ENCODE measurements at regions not wholly inside any gene's neighbourhood (a gene's known extent, or its start where the extent isn't known, plus 50 kb on each side); places are given as distances from the start of the nearest gene placed in this dataset.

DNA sequence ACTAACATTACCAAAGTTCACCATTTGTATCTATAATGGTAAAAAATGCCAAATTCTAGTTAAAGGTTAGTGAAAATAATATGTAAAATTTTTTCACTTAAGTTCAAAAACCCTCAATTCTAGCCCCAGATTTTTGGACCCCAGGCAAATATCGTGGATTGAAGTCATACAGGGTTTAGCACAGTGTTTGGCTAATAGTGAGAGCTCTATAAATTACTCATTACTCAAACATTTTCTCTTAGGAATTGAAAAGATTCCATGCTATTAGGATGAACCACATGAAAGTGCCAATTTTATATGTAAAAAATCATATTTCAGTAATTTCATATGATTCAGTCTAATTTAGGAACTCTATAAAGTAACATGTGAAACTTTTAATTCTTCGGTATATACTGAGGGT lies 170.3 kb upstream of the PREP start:
- H3K9me2 ChIP-seq (ENCODE audit: insufficient read depth): no peaks in the 10 kb centered on the region
- no peak for TF ChIP-seq EZH2 (IDR thresholded peaks at IDR 0.05; ENCODE audit: low read depth)
- TF ChIP-seq, protein P1, sequence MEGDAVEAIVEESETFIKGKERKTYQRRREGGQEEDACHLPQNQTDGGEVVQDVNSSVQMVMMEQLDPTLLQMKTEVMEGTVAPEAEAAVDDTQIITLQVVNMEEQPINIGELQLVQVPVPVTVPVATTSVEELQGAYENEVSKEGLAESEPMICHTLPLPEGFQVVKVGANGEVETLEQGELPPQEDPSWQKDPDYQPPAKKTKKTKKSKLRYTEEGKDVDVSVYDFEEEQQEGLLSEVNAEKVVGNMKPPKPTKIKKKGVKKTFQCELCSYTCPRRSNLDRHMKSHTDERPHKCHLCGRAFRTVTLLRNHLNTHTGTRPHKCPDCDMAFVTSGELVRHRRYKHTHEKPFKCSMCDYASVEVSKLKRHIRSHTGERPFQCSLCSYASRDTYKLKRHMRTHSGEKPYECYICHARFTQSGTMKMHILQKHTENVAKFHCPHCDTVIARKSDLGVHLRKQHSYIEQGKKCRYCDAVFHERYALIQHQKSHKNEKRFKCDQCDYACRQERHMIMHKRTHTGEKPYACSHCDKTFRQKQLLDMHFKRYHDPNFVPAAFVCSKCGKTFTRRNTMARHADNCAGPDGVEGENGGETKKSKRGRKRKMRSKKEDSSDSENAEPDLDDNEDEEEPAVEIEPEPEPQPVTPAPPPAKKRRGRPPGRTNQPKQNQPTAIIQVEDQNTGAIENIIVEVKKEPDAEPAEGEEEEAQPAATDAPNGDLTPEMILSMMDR (conservative IDR thresholded peaks at IDR 0.05): no peak
- H3K79me2 ChIP-seq (ENCODE audit: low read depth): no peaks in the 10 kb centered on the region
- H2AFZ ChIP-seq: no peak overlapping the region
- no peak overlapping the region for H3K4me2 ChIP-seq
- no peak overlapping the region for H3K27ac ChIP-seq
- H3K9me3 ChIP-seq (ENCODE audit: insufficient read depth, low read depth): no peaks in the 10 kb centered on the region
- no TSS peak for BruUV-seq (replicated peaks)
- H3K4me1 ChIP-seq (replicated peaks; ENCODE audit: insufficient read depth): no peaks in the 10 kb centered on the region
- intact Hi-C loops (cut with micrococcal nuclease; ENCODE audit: unreplicated experiment): no loop called here
- no peaks in the 10 kb centered on the region for H3K36me3 ChIP-seq (ENCODE audit: low read depth)
- DNase-seq: no peak
- no peaks in the 10 kb centered on the region for H3K27me3 ChIP-seq (ENCODE audit: insufficient read depth, low read depth)
- ChIA-PET CTCF (no interaction called here), POLR2A (ENCODE audit: unreplicated experiment) (interaction anchor here (0.7 kb wide), 1 partner anchor 53 kb away, joined by 3 read pairs; no protein-coding TSS in a partner anchor)
- no peaks in the 10 kb centered on the region for H3F3A ChIP-seq (ENCODE audit: insufficient read depth, low read depth)
- no peak overlapping the region for H3K4me3 ChIP-seq
- H4K20me1 ChIP-seq (ENCODE audit: insufficient read depth): no peaks in the 10 kb centered on the region

DNA sequence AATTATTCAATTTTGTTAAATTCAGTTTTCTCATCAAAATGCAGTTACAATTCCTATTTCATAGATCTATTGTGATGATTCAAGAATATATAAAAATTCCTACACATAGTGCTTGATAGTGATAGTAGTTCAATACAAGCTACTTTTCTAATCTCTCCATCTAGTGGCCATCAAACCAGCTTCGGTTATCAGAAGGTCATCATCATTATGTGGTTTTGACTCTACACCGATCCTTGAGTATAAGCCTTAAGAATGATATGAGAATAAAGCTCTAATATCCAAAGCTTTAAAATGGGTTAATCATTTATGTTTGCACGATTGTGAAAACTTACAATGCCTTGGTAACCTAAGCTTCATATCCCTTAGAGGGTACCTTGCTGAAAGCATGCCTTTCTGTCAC lies 167.5 kb upstream of the PREP start:
- CTCF ChIA-PET: no interaction called here
- BruUV-seq (replicated peaks): no TSS peak

DNA sequence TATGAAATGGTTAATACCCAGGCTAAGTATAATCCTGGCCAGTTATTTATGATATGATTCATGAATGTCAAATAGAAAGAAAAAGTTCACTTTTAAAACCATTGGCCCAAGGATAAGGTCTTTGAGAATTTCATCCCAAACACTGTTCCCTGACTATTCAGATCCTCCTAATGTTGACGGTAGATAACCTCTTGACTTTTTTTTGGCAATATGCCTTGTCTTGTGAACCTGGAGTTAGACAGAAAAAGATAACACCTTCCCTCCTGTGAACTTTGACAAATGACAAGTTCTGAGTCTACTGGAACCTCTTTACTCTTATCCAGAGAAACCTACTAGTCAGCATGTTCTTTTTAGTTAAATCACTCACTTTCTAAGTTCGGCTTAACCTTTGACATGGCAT lies 166.8 kb upstream of the PREP start:
- TF ChIP-seq EZH2 (IDR thresholded peaks at IDR 0.05; ENCODE audit: low read depth): no peak
- TF ChIP-seq, protein P1 (conservative IDR thresholded peaks at IDR 0.05): no peak
- CTCF ChIA-PET: no interaction called here

More for the DNA sequence above, 167.5 kb upstream of the PREP start:
- Histone ChIP-seq H3K4me1 (replicated peaks; ENCODE audit: insufficient read depth) (no peaks in the 10 kb centered on the region), H3K27me3 (ENCODE audit: insufficient read depth, low read depth) (no peaks in the 10 kb centered on the region), H3F3A (ENCODE audit: insufficient read depth, low read depth) (no peaks in the 10 kb centered on the region), H3K36me3 (ENCODE audit: low read depth) (no peaks in the 10 kb centered on the region), H2AFZ (no peak overlapping the region), H3K27ac (no peak overlapping the region), H3K4me2 (no peak overlapping the region), H4K20me1 (ENCODE audit: insufficient read depth) (no peaks in the 10 kb centered on the region), H3K4me3 (no peak overlapping the region), H3K9me2 (ENCODE audit: insufficient read depth) (no peaks in the 10 kb centered on the region), H3K9me3 (ENCODE audit: insufficient read depth, low read depth) (no peaks in the 10 kb centered on the region), H3K79me2 (ENCODE audit: low read depth) (no peaks in the 10 kb centered on the region)
- intact Hi-C loops (cut with micrococcal nuclease; ENCODE audit: unreplicated experiment): no loop called here
- DNase-seq: no peak
- POLR2A ChIA-PET (ENCODE audit: unreplicated experiment): no interaction called here
- TF ChIP-seq EZH2 (IDR thresholded peaks at IDR 0.05; ENCODE audit: low read depth): no peak
- TF ChIP-seq, protein P1 (conservative IDR thresholded peaks at IDR 0.05): no peak

More for the DNA sequence above, 166.8 kb upstream of the PREP start:
- Histone ChIP-seq H3F3A (ENCODE audit: insufficient read depth, low read depth) (no peaks in the 10 kb centered on the region), H3K27ac (no peak overlapping the region), H3K9me3 (ENCODE audit: insufficient read depth, low read depth) (no peaks in the 10 kb centered on the region), H3K4me1 (replicated peaks; ENCODE audit: insufficient read depth) (no peaks in the 10 kb centered on the region), H3K9me2 (ENCODE audit: insufficient read depth) (no peaks in the 10 kb centered on the region), H3K36me3 (ENCODE audit: low read depth) (no peaks in the 10 kb centered on the region), H3K27me3 (ENCODE audit: insufficient read depth, low read depth) (no peaks in the 10 kb centered on the region), H4K20me1 (ENCODE audit: insufficient read depth) (no peaks in the 10 kb centered on the region), H3K4me2 (no peak overlapping the region), H3K79me2 (ENCODE audit: low read depth) (no peaks in the 10 kb centered on the region), H3K4me3 (no peak overlapping the region), H2AFZ (no peak overlapping the region)
- no peak for DNase-seq
- intact Hi-C loops (cut with micrococcal nuclease; ENCODE audit: unreplicated experiment): no loop called here
- BruUV-seq (replicated peaks): no TSS peak
- POLR2A ChIA-PET (ENCODE audit: unreplicated experiment): no interaction called here

All from PC-9 (cell line).